Liver (tissue), 8 donors: ENCODE measurements at regions not wholly inside any gene's neighbourhood (a gene's known extent, or its start where the extent isn't known, plus 50 kb on each side); places are given as distances from the start of the nearest gene placed in this dataset.

ENCODE experiments used
- DNase-seq: peaks from one replicate; pipeline ENCODE4 v3.0.0-alpha.2; 2017; ENCODE audit warnings: low spot score
- H3K27ac ChIP-seq, 2 donors: one replicate each; pipeline ENCODE4 v1.7.0; 2013; ENCODE audit warnings: inconsistent platforms in 2 of 2, low read length in 2 of 2, control low read depth in 1 of 2, low read depth in 1 of 2, mild to moderate bottlenecking in 1 of 2
- H3K27me3 ChIP-seq, 4 donors: one replicate each; pipeline versions ENCODE4 v1.6.1 to v1.7.0; 2013; ENCODE audit warnings: low read length in 3 of 4, inconsistent platforms in 1 of 4, mild to moderate bottlenecking in 1 of 4, moderate library complexity in 1 of 4; ENCODE audit not compliant: control insufficient read depth in 4 of 4, insufficient read depth in 4 of 4
- H3K36me3 ChIP-seq, 4 donors: one replicate each; pipeline versions ENCODE4 v1.6.1 to v1.7.0; 2013; ENCODE audit warnings: low read length in 3 of 4, mild to moderate bottlenecking in 3 of 4, low read depth in 1 of 4, moderate library complexity in 1 of 4; ENCODE audit not compliant: control insufficient read depth in 4 of 4, insufficient read depth in 3 of 4
- H3K4me1 ChIP-seq, 4 donors: one replicate each; pipeline versions ENCODE4 v1.6.1 to v1.7.0; 2013; ENCODE audit warnings: low read length in 3 of 4, mild to moderate bottlenecking in 3 of 4, moderate library complexity in 1 of 4; ENCODE audit not compliant: control insufficient read depth in 4 of 4, insufficient read depth in 4 of 4
- H3K4me3 ChIP-seq, 3 donors: one replicate each; pipeline versions ENCODE4 v1.6.1 to v1.7.0; 2013; ENCODE audit warnings: low read length in 3 of 3, control low read depth in 1 of 3, low read depth in 1 of 3, mild to moderate bottlenecking in 1 of 3
- H3K9ac ChIP-seq, 2 donors: one replicate each; pipeline ENCODE4 v1.7.0; 2013; ENCODE audit warnings: low read length in 2 of 2, mild to moderate bottlenecking in 2 of 2, moderate library complexity in 2 of 2, control low read depth in 1 of 2, low read depth in 1 of 2
- H3K9me3 ChIP-seq, 4 donors: one replicate each; pipeline versions ENCODE4 v1.6.1 to v1.7.0; 2013; ENCODE audit warnings: low read length in 3 of 4; ENCODE audit not compliant: control insufficient read depth in 4 of 4
- ATF3 ChIP-seq: IDR thresholded peaks from 2 replicates; pipeline ENCODE4 v1.6.1; 2016; ENCODE audit warnings: antibody characterized with exemption
- CTCF ChIP-seq: fragments of 150-350 bp; IDR thresholded peaks from 2 replicates; pipeline ENCODE4 v1.5.1; 2017; ENCODE audit warnings: improper control_type of control experiment, low read depth, low read length; ENCODE audit not compliant: missing input control
- EGR1 ChIP-seq, 2 donors: IDR thresholded peaks; 2 replicates each; pipeline ENCODE4 v1.6.1; 2016 to 2018; ENCODE audit warnings: antibody characterized with exemption in 2 of 2, low read depth in 2 of 2
- FOXA1 ChIP-seq: IDR thresholded peaks from 2 replicates; pipeline ENCODE4 v1.6.1; 2016; ENCODE audit warnings: antibody characterized with exemption
- GABPA ChIP-seq, 2 donors: IDR thresholded peaks in 1 of 2; conservative IDR thresholded peaks in 1 of 2; 2 replicates each; pipeline ENCODE4 v1.6.1; 2016; ENCODE audit warnings: antibody characterized with exemption in 2 of 2, mild to moderate bottlenecking in 1 of 2, moderate library complexity in 1 of 2
- HNF4G ChIP-seq: IDR thresholded peaks from 2 replicates; pipeline ENCODE4 v1.6.1; 2016; ENCODE audit warnings: antibody characterized with exemption
- JUND ChIP-seq, 2 donors: IDR thresholded peaks; 2 replicates each; pipeline ENCODE4 v1.6.1; 2016; ENCODE audit warnings: antibody characterized with exemption in 2 of 2
- MAX ChIP-seq: IDR thresholded peaks from 2 replicates; pipeline ENCODE4 v1.6.1; 2016; ENCODE audit warnings: antibody characterized with exemption
- RAD21 ChIP-seq, 2 donors: IDR thresholded peaks; 2 replicates each; pipeline ENCODE4 v1.6.1; 2016; ENCODE audit warnings: antibody characterized with exemption in 2 of 2, mild to moderate bottlenecking in 2 of 2
- REST ChIP-seq: IDR thresholded peaks from 2 replicates; pipeline ENCODE4 v1.6.1; 2016; ENCODE audit warnings: antibody characterized with exemption, mild to moderate bottlenecking
- RXRA ChIP-seq, 2 donors: IDR thresholded peaks; 2 replicates each; pipeline ENCODE4 v1.6.1; 2017 to 2018; ENCODE audit warnings: antibody characterized with exemption in 2 of 2, mild to moderate bottlenecking in 1 of 2
- SP1 ChIP-seq: IDR thresholded peaks from 2 replicates; pipeline ENCODE4 v1.6.1; 2018; ENCODE audit warnings: antibody characterized with exemption, mild to moderate bottlenecking
- YY1 ChIP-seq: IDR thresholded peaks from 2 replicates; pipeline ENCODE4 v1.6.1; 2016; ENCODE audit warnings: antibody characterized with exemption, mild to moderate bottlenecking
- ZBTB33 ChIP-seq: IDR thresholded peaks from 2 replicates; pipeline ENCODE4 v1.6.1; 2016; ENCODE audit warnings: antibody characterized with exemption
- WGBS: extraction: QIAGEN DNeasy Blood & Tissue Kit; methylation state at CpG from one replicate; pipeline ENCODE4 v1.1.7; 2013; 5-methylcytosine and 5-hydroxymethylcytosine counted together
- donor health status: healthy.
- donor health status: healthy.
- donor health status: healthy.
- donor health status: healthy.
- donor health status: healthy.

- Histone ChIP-seq H3K4me3 (no peak overlapping the region), H3K9me3 (no peaks in the 10 kb centered on the region), H3K9ac (no peak overlapping the region), H3K36me3 (no peaks in the 10 kb centered on the region), H3K27me3 (no peaks in the 10 kb centered on the region), H3K27ac (no peak overlapping the region), H3K4me1 (no peaks in the 10 kb centered on the region)
- no peak for TF ChIP-seq GABPA (IDR thresholded peaks at IDR 0.05 in 1 of 2, conservative IDR thresholded peaks at IDR 0.05 in 1 of 2)
- no peak for TF ChIP-seq ZBTB33
- no peak for TF ChIP-seq EGR1 (IDR thresholded peaks at IDR 0.05; ENCODE audit: low read depth in 2 of 2)
- TF ChIP-seq JUND (IDR thresholded peaks at IDR 0.05): no peak
- TF ChIP-seq ATF3: no peak
- no peak for TF ChIP-seq SP1
- no peak for TF ChIP-seq HNF4G
- no peak for TF ChIP-seq FOXA1
- TF ChIP-seq YY1: no peak
- no peak for TF ChIP-seq MAX
- TF ChIP-seq RAD21 (IDR thresholded peaks at IDR 0.05): no peak
- no peak for DNase-seq
- 83% methylated on average over 11 of the region's 11 CpGs for WGBS
These were observed 1289.6 kb downstream of the TBC1D22A start for GRCh38 chr22:48051796-48052620.

GRCh38 chr22:48050836-48051235 lies 1288.4 kb downstream of the TBC1D22A start:
- peaks cover 0 to 4% (median 0%) of the 10 kb centered on the region in 4 donors for H3K27me3 ChIP-seq
- no peaks in the 10 kb centered on the region for H3K36me3 ChIP-seq
- no peaks in the 10 kb centered on the region for H3K9me3 ChIP-seq
- no peak overlapping the region for H3K9ac ChIP-seq
- H3K4me3 ChIP-seq: no peak overlapping the region
- DNase-seq: no peak
- no peak for TF ChIP-seq EGR1 (IDR thresholded peaks at IDR 0.05; ENCODE audit: low read depth in 2 of 2)
- no peak for TF ChIP-seq YY1
- no peak for TF ChIP-seq ATF3
- no peak for TF ChIP-seq FOXA1
- TF ChIP-seq RXRA (IDR thresholded peaks at IDR 0.05): no peak
- no peak for TF ChIP-seq REST
- TF ChIP-seq MAX: no peak
- TF ChIP-seq CTCF: no peak
- 74% methylated on average over 7 of the region's 7 CpGs for WGBS
- H3K4me1 ChIP-seq: no peaks in the 10 kb centered on the region
- no peak overlapping the region for H3K27ac ChIP-seq
